WTC11 (cell line): ENCODE measurements at regions not wholly inside any gene's neighbourhood (a gene's known extent, or its start where the extent isn't known, plus 50 kb on each side); places are given as distances from the start of the nearest gene placed in this dataset.

Source experiments
- ATAC-seq: fragments of 200-7000 bp; cut with Tn5 transposase; 2 replicates; pipeline ENCODE4 v1.10.0; 2021; ENCODE audit warnings: mild to moderate bottlenecking, moderate library complexity
- CTCF ChIA-PET: fragments of 300-600 bp; sonication (Branson Sonifier 250); formaldehyde crosslinking; loops from one replicate; lab custom pipeline; 2021; ENCODE audit warnings: antibody characterized with exemption; lab: Charles Lee
- POLR2A ChIA-PET: fragments of 350-600 bp; sonication (Branson Sonifier 250); formaldehyde crosslinking; loops from one replicate; lab custom pipeline; 2021; ENCODE audit warnings: antibody characterized with exemption; lab: Charles Lee
- DNase-seq: peaks from one replicate; pipeline ENCODE4 v3.0.0; 2021; ENCODE audit warnings: low spot score
- H3K27ac Mint-ChIP-seq: 2 replicates; pipeline ENCODE4 v1.8.0; 2021; ENCODE audit warnings: mixed read lengths
- H3K27me3 Mint-ChIP-seq: 2 replicates; pipeline ENCODE4 v1.8.0; 2021; ENCODE audit warnings: low read depth, mild to moderate bottlenecking, moderate library complexity, mixed read lengths
- H3K36me3 Mint-ChIP-seq: 2 replicates; pipeline ENCODE4 v1.8.0; 2021; ENCODE audit warnings: mixed read lengths
- H3K4me1 Mint-ChIP-seq: 2 replicates; pipeline ENCODE4 v1.8.0; 2022; ENCODE audit warnings: mixed read lengths
- H3K4me3 Mint-ChIP-seq: 2 replicates; pipeline ENCODE4 v1.8.0; 2021; ENCODE audit warnings: mild to moderate bottlenecking, moderate library complexity, mixed read lengths
- H3K9me3 Mint-ChIP-seq: 2 replicates; pipeline ENCODE4 v1.8.0; 2021; ENCODE audit warnings: mixed read lengths
- CREB1 ChIP-seq: sonication (generic); formaldehyde crosslinking; IDR thresholded peaks from 2 replicates; pipeline ENCODE4 v1.8.0; 2023; ENCODE audit warnings: mild to moderate bottlenecking, missing genetic modification reagents
- E2F1 ChIP-seq: sonication (generic); formaldehyde crosslinking; IDR thresholded peaks from 2 replicates; pipeline ENCODE4 v1.8.0; 2022; ENCODE audit warnings: mild to moderate bottlenecking, missing genetic modification reagents
- ESRRA ChIP-seq: sonication (generic); formaldehyde crosslinking; IDR thresholded peaks from 2 replicates; pipeline ENCODE4 v1.8.1; 2022; ENCODE audit warnings: mild to moderate bottlenecking, missing genetic modification reagents, borderline replicate concordance
- FOXK1 ChIP-seq: sonication (generic); formaldehyde crosslinking; IDR thresholded peaks from 2 replicates; pipeline ENCODE4 v1.8.0; 2022; ENCODE audit warnings: mild to moderate bottlenecking, moderate library complexity, missing genetic modification reagents
- FOXP4 ChIP-seq: sonication (generic); formaldehyde crosslinking; IDR thresholded peaks from 2 replicates; pipeline ENCODE4 v1.8.0; 2022; ENCODE audit warnings: mild to moderate bottlenecking, missing genetic modification reagents
- JAZF1 ChIP-seq: fragments of 250-450 bp; sonication (Bioruptor Pico); IDR thresholded peaks from 2 replicates; pipeline ENCODE4 v1.9.0; 2021; ENCODE audit warnings: moderate library complexity, mild to moderate bottlenecking, inconsistent platforms
- MAX ChIP-seq: sonication (generic); formaldehyde crosslinking; IDR thresholded peaks from 2 replicates; pipeline ENCODE4 v1.8.0; 2022; ENCODE audit warnings: mild to moderate bottlenecking, missing genetic modification reagents
- NFATC4 ChIP-seq: fragments of 250-450 bp; sonication (Bioruptor Pico); IDR thresholded peaks from 2 replicates; pipeline ENCODE4 v1.9.0; 2021; ENCODE audit warnings: mild to moderate bottlenecking
- PRRX2 ChIP-seq: fragments of 250-450 bp; sonication (Bioruptor Pico); IDR thresholded peaks from 2 replicates; pipeline ENCODE4 v1.8.0; 2021; ENCODE audit warnings: mild to moderate bottlenecking
- SMAD4 ChIP-seq: sonication (generic); formaldehyde crosslinking; IDR thresholded peaks from 2 replicates; pipeline ENCODE4 v1.8.0; 2022; ENCODE audit warnings: mild to moderate bottlenecking, missing genetic modification reagents
- SOX15 ChIP-seq: fragments of 250-450 bp; sonication (Bioruptor Pico); IDR thresholded peaks from 2 replicates; pipeline ENCODE4 v1.9.0; 2021; ENCODE audit warnings: mild to moderate bottlenecking
- USF2 ChIP-seq: sonication (generic); formaldehyde crosslinking; IDR thresholded peaks from 2 replicates; pipeline ENCODE4 v1.8.1; 2023; ENCODE audit warnings: mild to moderate bottlenecking, missing genetic modification reagents, moderate library complexity
- ZNF396 ChIP-seq: fragments of 250-450 bp; sonication (Bioruptor Pico); IDR thresholded peaks from 2 replicates; pipeline ENCODE4 v1.8.0; 2021; ENCODE audit warnings: mild to moderate bottlenecking, moderate library complexity, borderline replicate concordance
- ZNF423 ChIP-seq: fragments of 250-450 bp; sonication (Bioruptor Pico); IDR thresholded peaks from 2 replicates; pipeline ENCODE4 v2.1.2; 2022; ENCODE audit warnings: mild to moderate bottlenecking, moderate library complexity
- TF ChIP-seq, protein P1 (sequence below): sonication (generic); formaldehyde crosslinking; IDR thresholded peaks from 2 replicates; pipeline ENCODE4 v1.8.0; 2022; ENCODE audit warnings: mild to moderate bottlenecking, missing genetic modification reagents
- TF ChIP-seq, protein P2 (sequence below): sonication (generic); formaldehyde crosslinking; IDR thresholded peaks from 2 replicates; pipeline ENCODE4 v1.8.0; 2022; ENCODE audit warnings: missing genetic modification reagents
- TF ChIP-seq, protein P3 (sequence below): sonication (generic); formaldehyde crosslinking; IDR thresholded peaks from 2 replicates; pipeline ENCODE4 v1.8.1; 2022; ENCODE audit warnings: low read depth, mild to moderate bottlenecking, moderate library complexity, missing genetic modification reagents, borderline replicate concordance
- TF ChIP-seq, protein P4 (sequence below): fragments of 250-450 bp; sonication (Bioruptor Pico); IDR thresholded peaks from 2 replicates; pipeline ENCODE4 v1.9.0; 2021; ENCODE audit warnings: moderate library complexity, mild to moderate bottlenecking, inconsistent platforms, borderline replicate concordance
- TF ChIP-seq, protein P5 (sequence below): sonication (generic); formaldehyde crosslinking; IDR thresholded peaks from 2 replicates; pipeline ENCODE4 v1.8.1; 2022; ENCODE audit warnings: missing genetic modification reagents, borderline replicate concordance

GRCh38 chr2:12429779-12430406 lies 286.8 kb upstream of the TRIB2 start:
- CTCF ChIA-PET, result no interaction called here
- no peaks in the 10 kb centered on the region for H3K27me3 Mint-ChIP-seq
- H3K4me1 Mint-ChIP-seq, result peaks cover 44% of the 10 kb centered on the region
- H3K36me3 Mint-ChIP-seq, result no peaks in the 10 kb centered on the region
- POLR2A ChIA-PET, result no interaction called here
- peak overlapping the region; percentile 33; the same call in 1 of the 2 replicates for H3K27ac Mint-ChIP-seq
- no peak for TF ChIP-seq NFATC4 (CRISPR knock-in tag)
- no peak for TF ChIP-seq SOX15 (CRISPR knock-in tag)
- TF ChIP-seq ZNF423 (CRISPR knock-in tag), result no peak
- TF ChIP-seq CREB1 (CRISPR knock-in tag), result no peak
- TF ChIP-seq JAZF1 (CRISPR knock-in tag), result no peak
- TF ChIP-seq, protein P1, sequence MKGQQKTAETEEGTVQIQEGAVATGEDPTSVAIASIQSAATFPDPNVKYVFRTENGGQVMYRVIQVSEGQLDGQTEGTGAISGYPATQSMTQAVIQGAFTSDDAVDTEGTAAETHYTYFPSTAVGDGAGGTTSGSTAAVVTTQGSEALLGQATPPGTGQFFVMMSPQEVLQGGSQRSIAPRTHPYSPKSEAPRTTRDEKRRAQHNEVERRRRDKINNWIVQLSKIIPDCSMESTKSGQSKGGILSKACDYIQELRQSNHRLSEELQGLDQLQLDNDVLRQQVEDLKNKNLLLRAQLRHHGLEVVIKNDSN (CRISPR knock-in tag), result no peak
- no peak for TF ChIP-seq FOXK1
- TF ChIP-seq, protein P2, sequence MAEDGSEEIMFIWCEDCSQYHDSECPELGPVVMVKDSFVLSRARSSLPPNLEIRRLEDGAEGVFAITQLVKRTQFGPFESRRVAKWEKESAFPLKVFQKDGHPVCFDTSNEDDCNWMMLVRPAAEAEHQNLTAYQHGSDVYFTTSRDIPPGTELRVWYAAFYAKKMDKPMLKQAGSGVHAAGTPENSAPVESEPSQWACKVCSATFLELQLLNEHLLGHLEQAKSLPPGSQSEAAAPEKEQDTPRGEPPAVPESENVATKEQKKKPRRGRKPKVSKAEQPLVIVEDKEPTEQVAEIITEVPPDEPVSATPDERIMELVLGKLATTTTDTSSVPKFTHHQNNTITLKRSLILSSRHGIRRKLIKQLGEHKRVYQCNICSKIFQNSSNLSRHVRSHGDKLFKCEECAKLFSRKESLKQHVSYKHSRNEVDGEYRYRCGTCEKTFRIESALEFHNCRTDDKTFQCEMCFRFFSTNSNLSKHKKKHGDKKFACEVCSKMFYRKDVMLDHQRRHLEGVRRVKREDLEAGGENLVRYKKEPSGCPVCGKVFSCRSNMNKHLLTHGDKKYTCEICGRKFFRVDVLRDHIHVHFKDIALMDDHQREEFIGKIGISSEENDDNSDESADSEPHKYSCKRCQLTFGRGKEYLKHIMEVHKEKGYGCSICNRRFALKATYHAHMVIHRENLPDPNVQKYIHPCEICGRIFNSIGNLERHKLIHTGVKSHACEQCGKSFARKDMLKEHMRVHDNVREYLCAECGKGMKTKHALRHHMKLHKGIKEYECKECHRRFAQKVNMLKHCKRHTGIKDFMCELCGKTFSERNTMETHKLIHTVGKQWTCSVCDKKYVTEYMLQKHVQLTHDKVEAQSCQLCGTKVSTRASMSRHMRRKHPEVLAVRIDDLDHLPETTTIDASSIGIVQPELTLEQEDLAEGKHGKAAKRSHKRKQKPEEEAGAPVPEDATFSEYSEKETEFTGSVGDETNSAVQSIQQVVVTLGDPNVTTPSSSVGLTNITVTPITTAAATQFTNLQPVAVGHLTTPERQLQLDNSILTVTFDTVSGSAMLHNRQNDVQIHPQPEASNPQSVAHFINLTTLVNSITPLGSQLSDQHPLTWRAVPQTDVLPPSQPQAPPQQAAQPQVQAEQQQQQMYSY, result no peak
- TF ChIP-seq, protein P3, sequence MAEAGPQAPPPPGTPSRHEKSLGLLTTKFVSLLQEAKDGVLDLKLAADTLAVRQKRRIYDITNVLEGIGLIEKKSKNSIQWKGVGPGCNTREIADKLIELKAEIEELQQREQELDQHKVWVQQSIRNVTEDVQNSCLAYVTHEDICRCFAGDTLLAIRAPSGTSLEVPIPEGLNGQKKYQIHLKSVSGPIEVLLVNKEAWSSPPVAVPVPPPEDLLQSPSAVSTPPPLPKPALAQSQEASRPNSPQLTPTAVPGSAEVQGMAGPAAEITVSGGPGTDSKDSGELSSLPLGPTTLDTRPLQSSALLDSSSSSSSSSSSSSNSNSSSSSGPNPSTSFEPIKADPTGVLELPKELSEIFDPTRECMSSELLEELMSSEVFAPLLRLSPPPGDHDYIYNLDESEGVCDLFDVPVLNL (CRISPR knock-in tag), result no peak
- TF ChIP-seq MAX (CRISPR knock-in tag), result no peak
- no peak for TF ChIP-seq PRRX2 (CRISPR knock-in tag)
- TF ChIP-seq SMAD4 (CRISPR knock-in tag), result no peak
- no peak for TF ChIP-seq ZNF396 (CRISPR knock-in tag)
- TF ChIP-seq E2F1 (CRISPR knock-in tag), result no peak
- TF ChIP-seq, protein P4, sequence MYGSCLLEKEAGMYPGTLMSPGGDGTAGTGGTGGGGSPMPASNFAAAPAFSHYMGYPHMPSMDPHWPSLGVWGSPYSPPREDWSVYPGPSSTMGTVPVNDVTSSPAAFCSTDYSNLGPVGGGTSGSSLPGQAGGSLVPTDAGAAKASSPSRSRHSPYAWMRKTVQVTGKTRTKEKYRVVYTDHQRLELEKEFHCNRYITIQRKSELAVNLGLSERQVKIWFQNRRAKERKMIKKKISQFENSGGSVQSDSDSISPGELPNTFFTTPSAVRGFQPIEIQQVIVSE, result no peak
- ATAC-seq (no peak), DNase-seq (no peak)
- H3K4me3 Mint-ChIP-seq, result no peak overlapping the region
- H3K9me3 Mint-ChIP-seq, result no peaks in the 10 kb centered on the region; the same call in 1 of the 2 replicates

GRCh38 chr2:12430407-12431133 lies 286.2 kb upstream of the TRIB2 start:
- Mint-ChIP-seq H3K27ac (peak overlapping the region; percentile 33; the same call in 1 of the 2 replicates), H3K4me3 (no peak overlapping the region), H3K36me3 (no peaks in the 10 kb centered on the region), H3K27me3 (no peaks in the 10 kb centered on the region), H3K4me1 (peaks cover 38% of the 10 kb centered on the region), H3K9me3 (no peaks in the 10 kb centered on the region; the same call in 1 of the 2 replicates)
- no peak for ATAC-seq
- CTCF ChIA-PET, result interaction anchor here (0.7 kb wide), 2 partner anchors 120 to 124 kb away, joined by 3 to 5 read pairs; no protein-coding TSS in a partner anchor
- POLR2A ChIA-PET, result interaction anchor here (0.7 kb wide), 1 partner anchor 28 kb away, joined by 3 read pairs; no protein-coding TSS in a partner anchor
- DNase-seq, result no peak
- no peak for TF ChIP-seq FOXP4 (CRISPR knock-in tag)
- no peak for TF ChIP-seq ESRRA (CRISPR knock-in tag)
- TF ChIP-seq, protein P5, sequence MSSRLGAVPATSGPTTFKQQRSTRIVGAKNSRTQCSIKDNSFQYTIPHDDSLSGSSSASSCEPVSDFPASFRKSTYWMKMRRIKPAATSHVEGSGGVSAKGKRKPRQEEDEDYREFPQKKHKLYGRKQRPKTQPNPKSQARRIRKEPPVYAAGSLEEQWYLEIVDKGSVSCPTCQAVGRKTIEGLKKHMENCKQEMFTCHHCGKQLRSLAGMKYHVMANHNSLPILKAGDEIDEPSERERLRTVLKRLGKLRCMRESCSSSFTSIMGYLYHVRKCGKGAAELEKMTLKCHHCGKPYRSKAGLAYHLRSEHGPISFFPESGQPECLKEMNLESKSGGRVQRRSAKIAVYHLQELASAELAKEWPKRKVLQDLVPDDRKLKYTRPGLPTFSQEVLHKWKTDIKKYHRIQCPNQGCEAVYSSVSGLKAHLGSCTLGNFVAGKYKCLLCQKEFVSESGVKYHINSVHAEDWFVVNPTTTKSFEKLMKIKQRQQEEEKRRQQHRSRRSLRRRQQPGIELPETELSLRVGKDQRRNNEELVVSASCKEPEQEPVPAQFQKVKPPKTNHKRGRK (CRISPR knock-in tag), result peak; percentile 91; the same call in 1 of the 2 replicates
- no peak for TF ChIP-seq USF2 (CRISPR knock-in tag)
